NT2/D1 (cell line): ENCODE measurements at regions not wholly inside any gene's neighbourhood (a gene's known extent, or its start where the extent isn't known, plus 50 kb on each side); places are given as distances from the start of the nearest gene placed in this dataset.

Source experiments
- DNase-seq: peaks from one replicate; pipeline ENCODE4 v3.0.0-alpha.2; 2011; ENCODE audit warnings: low read depth, low spot score
- H3K27me3 ChIP-seq: 2 replicates; pipeline ENCODE4 v1.6.0; 2011; ENCODE audit warnings: mild to moderate bottlenecking; ENCODE audit not compliant: insufficient read length, insufficient read depth
- H3K36me3 ChIP-seq: 2 replicates; pipeline ENCODE4 v1.6.1; 2011; ENCODE audit warnings: mild to moderate bottlenecking, low read length, mixed read lengths; ENCODE audit not compliant: insufficient read depth, insufficient read length
- H3K4me1 ChIP-seq: 2 replicates; pipeline ENCODE4 v1.5.1; 2011; ENCODE audit not compliant: insufficient read depth, insufficient read length
- H3K4me3 ChIP-seq: 2 replicates; pipeline ENCODE4 v1.5.1; 2011; ENCODE audit warnings: low read depth; ENCODE audit not compliant: insufficient read length
- H3K9ac ChIP-seq: 2 replicates; pipeline ENCODE4 v1.6.0; 2011; ENCODE audit warnings: low read depth; ENCODE audit not compliant: insufficient read length
- H3K9me3 ChIP-seq: 2 replicates; pipeline ENCODE4 v1.5.1; 2011; ENCODE audit warnings: mild to moderate bottlenecking, low read length; ENCODE audit not compliant: insufficient read depth
- SUZ12 ChIP-seq: IDR thresholded peaks from 2 replicates; pipeline ENCODE4 v1.6.1; 2011; ENCODE audit not compliant: insufficient read length, insufficient read depth; ENCODE audit errors: extremely low read depth
- YY1 ChIP-seq: IDR thresholded peaks from 2 replicates; pipeline ENCODE4 v1.6.1; 2011; ENCODE audit not compliant: insufficient read length, insufficient read depth
- ZNF274 ChIP-seq: IDR thresholded peaks from 2 replicates; pipeline ENCODE4 v1.6.1; 2011; ENCODE audit warnings: mild to moderate bottlenecking, low read depth, low read length

- Histone ChIP-seq H3K36me3 (peaks cover 15% of the 10 kb centered on the region), H3K4me3 (no peak overlapping the region), H3K27me3 (no peaks in the 10 kb centered on the region), H3K9ac (no peak overlapping the region), H3K9me3 (no peaks in the 10 kb centered on the region), H3K4me1 (peaks cover 7% of the 10 kb centered on the region)
- no peak for DNase-seq
- no peak for TF ChIP-seq YY1
- TF ChIP-seq ZNF274: no peak
- no peak for TF ChIP-seq SUZ12
Observed at GRCh38 chr5:124678922-124679519, 67.4 kb downstream of the ZNF608 start.

DNA sequence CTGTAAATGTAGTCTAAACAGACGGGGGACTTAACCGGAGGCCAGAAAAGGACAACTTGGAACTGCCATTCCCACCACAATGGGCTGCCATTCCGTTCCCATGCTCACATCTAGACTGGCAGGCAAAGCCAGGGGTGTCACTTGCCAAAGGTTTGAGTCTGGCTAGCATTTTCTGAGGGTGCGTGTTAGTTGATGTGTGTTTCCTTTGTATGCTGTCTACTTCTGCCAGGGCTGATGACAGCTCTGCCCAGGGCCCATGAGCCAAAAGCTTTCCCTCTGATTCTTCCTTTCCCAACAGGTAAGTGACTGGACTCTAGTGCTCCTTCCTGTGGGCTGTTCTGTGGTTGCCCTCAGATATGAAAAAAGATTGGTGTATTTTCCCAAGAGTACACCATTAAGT, 68.0 kb downstream of the ZNF608 start:
- Histone ChIP-seq H3K9me3 (no peaks in the 10 kb centered on the region), H3K27me3 (no peaks in the 10 kb centered on the region), H3K9ac (no peak overlapping the region), H3K4me1 (peaks cover 7% of the 10 kb centered on the region), H3K4me3 (no peak overlapping the region), H3K36me3 (peaks cover 15% of the 10 kb centered on the region)
- no peak for DNase-seq
- TF ChIP-seq ZNF274 (no peak), YY1 (no peak), SUZ12 (no peak)

- H3K27me3 ChIP-seq: no peaks in the 10 kb centered on the region
- peaks cover 7% of the 10 kb centered on the region for H3K4me1 ChIP-seq
- H3K4me3 ChIP-seq: no peak overlapping the region
- no peak for DNase-seq
- TF ChIP-seq SUZ12 (no peak), ZNF274 (no peak), YY1 (no peak)
- no peak overlapping the region for H3K9ac ChIP-seq
- peaks cover 10% of the 10 kb centered on the region for H3K36me3 ChIP-seq
- no peaks in the 10 kb centered on the region for H3K9me3 ChIP-seq
Observed at GRCh38 chr5:124677374-124678351, 68.8 kb downstream of the ZNF608 start.

- Histone ChIP-seq H3K4me1 (peaks cover 7% of the 10 kb centered on the region), H3K36me3 (peaks cover 7% of the 10 kb centered on the region), H3K4me3 (no peak overlapping the region), H3K27me3 (no peaks in the 10 kb centered on the region), H3K9me3 (no peaks in the 10 kb centered on the region), H3K9ac (no peak overlapping the region)
- no peak for DNase-seq
- TF ChIP-seq YY1 (no peak), SUZ12 (no peak), ZNF274 (no peak)
Observed at GRCh38 chr5:124675931-124676846, 70.2 kb downstream of the ZNF608 start.

DNA sequence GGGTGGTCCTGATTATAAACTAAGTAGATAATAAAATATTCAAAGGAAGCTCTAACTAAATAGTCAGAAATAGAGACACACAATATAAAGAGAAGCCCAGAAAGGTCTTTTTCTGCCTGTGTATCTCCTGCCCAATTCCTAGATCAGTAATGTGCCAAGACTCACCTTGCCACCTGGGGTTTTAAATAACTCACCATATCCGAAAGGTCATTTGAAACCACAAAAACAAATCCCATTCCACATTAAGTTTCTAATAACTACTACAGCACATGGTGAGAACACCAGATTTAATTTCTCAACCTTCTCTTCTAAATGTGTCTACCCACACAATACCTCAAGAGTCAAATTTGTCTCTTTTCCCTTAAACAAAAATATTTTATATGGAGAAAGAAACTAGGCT, 75.2 kb downstream of the ZNF608 start:
- Histone ChIP-seq H3K4me3 (no peak overlapping the region), H3K9ac (no peak overlapping the region), H3K36me3 (peaks cover 5% of the 10 kb centered on the region), H3K4me1 (peaks cover 2% of the 10 kb centered on the region), H3K27me3 (no peaks in the 10 kb centered on the region), H3K9me3 (no peaks in the 10 kb centered on the region)
- DNase-seq: no peak
- TF ChIP-seq YY1 (no peak), ZNF274 (no peak), SUZ12 (no peak)

DNA sequence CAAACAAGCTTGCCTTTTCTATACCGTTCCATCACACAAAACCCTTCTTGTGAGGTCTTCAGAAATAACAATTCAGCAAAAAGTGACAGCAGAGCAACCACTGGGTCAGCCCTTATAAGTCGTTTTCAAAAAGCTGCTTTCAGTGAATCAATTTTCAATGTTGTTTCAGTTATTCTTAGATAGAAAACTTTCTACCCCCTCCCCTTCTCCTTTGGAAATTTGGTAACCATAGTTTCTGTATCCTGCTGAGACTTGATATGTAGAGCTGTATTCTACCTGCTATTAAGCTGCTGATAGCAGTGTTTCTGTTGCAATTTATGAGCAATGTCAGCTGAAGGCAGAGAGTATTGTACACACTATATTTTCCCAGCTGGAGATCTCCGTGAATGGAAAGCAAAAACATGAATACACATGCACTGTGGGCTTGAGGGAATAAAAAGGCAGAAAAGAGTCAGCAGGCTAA, 75.7 kb downstream of the ZNF608 start:
- no peak for DNase-seq
- Histone ChIP-seq H3K36me3 (peaks cover 5% of the 10 kb centered on the region), H3K27me3 (no peaks in the 10 kb centered on the region), H3K4me3 (no peak overlapping the region), H3K4me1 (peaks cover 2% of the 10 kb centered on the region), H3K9ac (no peak overlapping the region), H3K9me3 (no peaks in the 10 kb centered on the region)
- no peak for TF ChIP-seq YY1
- no peak for TF ChIP-seq ZNF274
- no peak for TF ChIP-seq SUZ12
